Mesothelial cell of epicardium (in vitro differentiated cells): ENCODE measurements at regions not wholly inside any gene's neighbourhood (a gene's known extent, or its start where the extent isn't known, plus 50 kb on each side); places are given as distances from the start of the nearest gene placed in this dataset.

ENCODE experiments used
- DNase-seq, 2 experiments: peaks; one replicate each; pipeline ENCODE4 v3.0.0; 2021; ENCODE audit warnings: low spot score in 2 of 2; ENCODE audit not compliant: unreplicated experiment in 2 of 2
- H3K27ac Mint-ChIP-seq: 2 replicates; pipeline ENCODE4 v1.8.0; 2021; ENCODE audit warnings: mixed read lengths
- H3K27me3 Mint-ChIP-seq: 2 replicates; pipeline ENCODE4 v1.8.0; 2021; ENCODE audit warnings: low read depth, mixed read lengths
- H3K36me3 Mint-ChIP-seq: 2 replicates; pipeline ENCODE4 v1.8.0; 2021; ENCODE audit warnings: mixed read lengths
- H3K4me1 Mint-ChIP-seq: 2 replicates; pipeline ENCODE4 v1.8.0; 2021; ENCODE audit warnings: mixed read lengths
- H3K4me3 Mint-ChIP-seq: 2 replicates; pipeline ENCODE4 v1.8.0; 2021; ENCODE audit warnings: mild to moderate bottlenecking, moderate library complexity, mixed read lengths
- H3K9me3 Mint-ChIP-seq: 2 replicates; pipeline ENCODE4 v1.8.0; 2021; ENCODE audit warnings: mixed read lengths
- CTCF ChIP-seq: fragments of 200-600 bp; sonication (generic); IDR thresholded peaks from one replicate; pipeline ENCODE4 v1.5.0; 2021; ENCODE audit warnings: antibody characterized with exemption; ENCODE audit not compliant: unreplicated experiment

DNA sequence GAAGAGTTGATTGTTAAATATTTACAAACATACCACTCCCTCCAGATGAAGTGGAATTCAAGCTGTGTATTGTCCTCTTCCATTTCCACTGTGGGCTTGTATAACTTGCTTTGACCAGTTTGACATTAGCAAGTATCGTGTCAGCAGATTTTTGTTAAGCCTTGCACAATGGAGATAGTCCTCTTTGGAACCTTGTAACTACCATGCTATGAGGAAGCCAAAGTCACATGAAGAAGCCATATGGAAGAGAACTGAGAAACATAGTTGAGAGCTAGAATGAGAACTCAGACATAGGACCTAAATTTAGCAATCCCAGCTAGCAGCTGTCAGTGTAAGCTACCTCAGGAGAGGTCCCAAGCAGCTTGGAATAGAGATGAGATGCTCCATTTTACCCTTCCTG, 889.2 kb downstream of the PDCD6IP start:
- no peak overlapping the region for H3K27ac Mint-ChIP-seq
- no peaks in the 10 kb centered on the region for H3K4me1 Mint-ChIP-seq
- H3K36me3 Mint-ChIP-seq = no peaks in the 10 kb centered on the region
- H3K4me3 Mint-ChIP-seq = no peak overlapping the region
- H3K9me3 Mint-ChIP-seq = peaks cover 8% of the 10 kb centered on the region
- no peak for DNase-seq
- no peak for TF ChIP-seq CTCF
- peaks cover 2% of the 10 kb centered on the region for H3K27me3 Mint-ChIP-seq

- no peak for TF ChIP-seq CTCF
- no peak for DNase-seq
- H3K4me3 Mint-ChIP-seq = no peak overlapping the region
- H3K27me3 Mint-ChIP-seq = no peaks in the 10 kb centered on the region
- H3K36me3 Mint-ChIP-seq = peaks cover 5% of the 10 kb centered on the region
- peaks cover 40% of the 10 kb centered on the region for H3K9me3 Mint-ChIP-seq
- no peak overlapping the region for H3K27ac Mint-ChIP-seq
- H3K4me1 Mint-ChIP-seq = no peaks in the 10 kb centered on the region
Measured at GRCh38 chr3:34696831-34697230, 898.4 kb downstream of the PDCD6IP start.

DNA sequence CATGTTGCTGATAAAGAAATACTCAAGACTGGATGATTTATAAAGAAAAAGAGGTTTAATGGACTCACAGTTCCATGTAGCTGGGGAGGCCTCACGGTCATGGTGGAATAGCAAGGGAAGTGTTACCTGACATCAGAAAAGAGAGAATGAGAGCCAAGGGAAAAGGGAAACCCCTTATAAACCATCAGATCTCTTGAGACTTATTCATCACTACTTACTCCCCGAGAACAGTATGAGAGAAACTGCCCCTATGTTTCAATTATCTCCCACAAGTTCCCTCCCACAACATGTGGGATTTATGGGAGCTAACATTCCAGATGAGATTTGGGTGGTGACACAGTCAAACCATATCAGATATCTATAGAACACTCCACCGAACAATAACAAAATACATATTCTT, 904.6 kb downstream of the PDCD6IP start:
- peaks cover 48% of the 10 kb centered on the region for H3K9me3 Mint-ChIP-seq
- no peak overlapping the region for H3K27ac Mint-ChIP-seq
- no peak for TF ChIP-seq CTCF
- peaks cover 10% of the 10 kb centered on the region for H3K36me3 Mint-ChIP-seq
- no peaks in the 10 kb centered on the region for H3K27me3 Mint-ChIP-seq
- no peak overlapping the region for H3K4me3 Mint-ChIP-seq
- no peaks in the 10 kb centered on the region for H3K4me1 Mint-ChIP-seq
- DNase-seq = no peak

GRCh38 chr3:34724916-34725499, 914.3 kb upstream of the ARPP21 start:
- peaks cover 10% of the 10 kb centered on the region for H3K4me1 Mint-ChIP-seq
- H3K36me3 Mint-ChIP-seq = peaks cover 3% of the 10 kb centered on the region
- DNase-seq = no peak
- no peak overlapping the region for H3K27ac Mint-ChIP-seq
- H3K27me3 Mint-ChIP-seq = no peaks in the 10 kb centered on the region
- H3K4me3 Mint-ChIP-seq = no peak overlapping the region
- H3K9me3 Mint-ChIP-seq = peaks cover 14% of the 10 kb centered on the region
- TF ChIP-seq CTCF = no peak

DNA sequence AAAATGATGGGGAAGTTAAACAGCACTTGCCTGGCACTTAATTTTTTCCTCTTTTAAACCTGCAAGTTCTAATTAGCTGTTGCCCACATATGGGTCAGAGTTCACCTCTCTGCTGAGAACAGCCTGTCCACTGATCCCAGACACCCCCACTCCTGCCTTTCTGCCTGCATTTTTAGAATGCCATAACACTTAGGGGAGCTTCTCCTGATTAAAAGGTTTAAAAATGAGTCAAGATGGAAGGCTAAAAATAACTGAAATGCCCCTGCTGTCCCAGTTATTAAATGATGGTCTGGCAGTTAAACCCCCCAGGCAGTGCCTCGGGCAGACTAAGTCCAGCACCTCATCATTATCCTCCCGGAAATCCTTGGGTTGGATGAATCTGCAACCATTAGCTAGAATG, 913.6 kb upstream of the ARPP21 start:
- peaks cover 10% of the 10 kb centered on the region for H3K4me1 Mint-ChIP-seq
- no peak for DNase-seq
- peaks cover 21% of the 10 kb centered on the region for H3K9me3 Mint-ChIP-seq
- no peak for TF ChIP-seq CTCF
- no peaks in the 10 kb centered on the region for H3K27me3 Mint-ChIP-seq
- no peak overlapping the region for H3K4me3 Mint-ChIP-seq
- H3K36me3 Mint-ChIP-seq = peaks cover 3% of the 10 kb centered on the region
- no peak overlapping the region for H3K27ac Mint-ChIP-seq

DNA sequence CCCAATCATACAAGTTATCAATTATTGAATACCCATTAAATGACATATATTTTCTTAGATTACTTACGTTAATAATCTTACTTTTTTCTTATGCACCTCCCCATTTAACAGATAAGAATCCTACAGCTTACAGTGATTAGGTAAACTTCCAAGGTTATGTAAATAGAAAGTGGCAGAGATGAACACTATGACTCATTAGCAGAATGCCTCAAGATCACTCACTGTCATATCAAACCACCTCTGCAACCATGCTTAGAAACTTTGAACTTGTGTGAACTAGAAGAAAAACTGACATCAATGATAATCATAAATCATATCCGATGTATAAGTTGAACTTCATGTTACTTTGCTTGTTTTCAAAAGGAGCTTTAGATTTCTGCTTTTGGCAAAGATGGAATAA, 911.6 kb upstream of the ARPP21 start:
- H3K27me3 Mint-ChIP-seq = no peaks in the 10 kb centered on the region
- no peak overlapping the region for H3K27ac Mint-ChIP-seq
- no peak for TF ChIP-seq CTCF
- H3K4me1 Mint-ChIP-seq = peaks cover 10% of the 10 kb centered on the region
- no peak overlapping the region for H3K4me3 Mint-ChIP-seq
- DNase-seq = no peak
- peaks cover 3% of the 10 kb centered on the region for H3K36me3 Mint-ChIP-seq
- H3K9me3 Mint-ChIP-seq = peaks cover 26% of the 10 kb centered on the region
